ENCODE measurements at regions not wholly inside any gene's neighbourhood (a gene's known extent, or its start where the extent isn't known, plus 50 kb on each side); places are given as distances from the start of the nearest gene placed in this dataset.

DNA sequence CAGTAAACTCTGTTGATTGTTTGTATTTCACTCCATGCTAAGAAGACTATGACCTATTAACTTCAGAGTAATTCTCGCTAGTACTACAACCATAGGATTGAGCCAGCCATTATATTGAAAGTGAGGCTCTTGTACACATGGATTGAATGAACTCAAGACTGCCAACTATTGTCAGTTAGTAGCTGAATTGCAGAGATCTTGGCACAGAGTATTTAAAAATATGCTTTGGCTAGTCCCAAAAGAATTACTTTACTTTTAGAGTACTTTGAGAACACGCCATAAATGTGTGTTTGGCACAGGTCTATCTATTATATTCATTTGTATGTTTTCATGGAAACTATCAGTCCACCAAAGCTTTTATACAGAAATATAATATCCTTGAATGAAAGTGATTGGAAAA lies 226.7 kb upstream of the DCBLD2 start:
- TF ChIP-seq POLR2A (IDR thresholded peaks at IDR 0.05; ENCODE audit: low read depth, low read length) (no peak), POLR2AphosphoS5 (IDR thresholded peaks at IDR 0.05; ENCODE audit: low read depth, low read length) (no peak), TAF1 (IDR thresholded peaks at IDR 0.05; ENCODE audit: borderline replicate concordance, low read depth, low read length) (no peak)
- FAIRE-seq, result no peak
- DNase-seq (ENCODE audit: insufficient read length), result no peak

DNA sequence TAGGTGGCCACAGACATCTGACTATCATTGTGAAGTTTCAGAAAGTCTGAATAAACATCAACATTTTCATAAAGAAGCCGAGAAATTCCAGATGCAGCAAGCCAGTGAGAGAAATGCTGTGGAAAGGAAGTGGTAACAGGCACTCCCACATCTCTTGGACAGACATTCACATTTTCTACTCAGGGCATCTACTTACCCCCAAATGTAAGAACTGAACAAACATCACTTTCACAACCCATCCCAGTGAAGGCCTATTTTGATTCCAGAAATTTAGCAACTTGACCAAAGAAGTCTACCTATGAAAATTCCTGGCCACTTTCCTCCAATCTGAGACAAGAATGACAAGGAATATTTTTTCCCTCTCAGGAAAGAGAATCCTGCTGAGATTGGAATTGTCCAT lies 224.8 kb upstream of the DCBLD2 start:
- FAIRE-seq (no peak), DNase-seq (ENCODE audit: insufficient read length) (no peak)
- no peak for TF ChIP-seq POLR2AphosphoS5 (IDR thresholded peaks at IDR 0.05; ENCODE audit: low read depth, low read length)
- TF ChIP-seq TAF1 (IDR thresholded peaks at IDR 0.05; ENCODE audit: borderline replicate concordance, low read depth, low read length), result no peak
- no peak for TF ChIP-seq POLR2A (IDR thresholded peaks at IDR 0.05; ENCODE audit: low read depth, low read length)

DNA sequence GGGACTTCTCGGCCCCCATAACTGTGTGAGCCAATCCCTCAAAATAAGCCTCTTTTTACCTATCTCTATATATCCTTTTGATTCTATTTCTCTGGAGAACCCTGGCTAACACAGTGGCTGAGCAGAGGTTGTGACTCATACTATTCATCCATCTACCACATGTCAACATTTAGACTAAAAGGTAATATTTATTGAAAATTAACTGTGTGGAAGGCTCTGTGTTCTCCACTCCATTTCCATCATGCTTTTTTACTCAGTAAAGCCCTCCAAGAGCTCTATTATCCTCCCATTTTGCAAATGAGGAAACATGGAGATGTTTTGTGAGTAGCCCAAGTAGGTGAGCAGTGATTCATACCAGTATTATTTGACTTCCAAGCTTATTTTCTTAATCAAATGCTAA lies 217.9 kb upstream of the DCBLD2 start:
- FAIRE-seq (no peak), DNase-seq (ENCODE audit: insufficient read length) (no peak)
- no peak for TF ChIP-seq POLR2A (IDR thresholded peaks at IDR 0.05; ENCODE audit: low read depth, low read length)

DNA sequence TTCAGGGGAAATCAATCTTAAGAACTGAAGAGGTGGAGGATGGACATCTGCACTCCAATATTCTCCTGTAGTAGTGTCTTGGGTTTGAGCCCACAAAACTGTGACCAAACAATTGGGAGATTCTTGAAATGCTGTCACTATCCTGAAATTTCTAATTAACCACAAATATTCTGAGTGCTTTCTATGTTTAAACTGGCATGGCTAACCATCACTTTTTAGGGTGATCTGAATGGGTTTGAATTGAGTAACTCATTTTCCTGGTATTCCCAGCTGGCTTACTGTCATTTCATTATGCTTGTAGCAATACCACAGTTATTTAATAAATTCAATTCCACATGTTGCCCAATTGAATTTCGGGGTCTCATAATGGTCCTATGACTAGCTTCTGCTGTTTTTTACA lies 216.9 kb upstream of the DCBLD2 start:
- FAIRE-seq (no peak), DNase-seq (ENCODE audit: insufficient read length) (no peak)
- TF ChIP-seq POLR2A (IDR thresholded peaks at IDR 0.05; ENCODE audit: low read depth, low read length), result no peak

DNA sequence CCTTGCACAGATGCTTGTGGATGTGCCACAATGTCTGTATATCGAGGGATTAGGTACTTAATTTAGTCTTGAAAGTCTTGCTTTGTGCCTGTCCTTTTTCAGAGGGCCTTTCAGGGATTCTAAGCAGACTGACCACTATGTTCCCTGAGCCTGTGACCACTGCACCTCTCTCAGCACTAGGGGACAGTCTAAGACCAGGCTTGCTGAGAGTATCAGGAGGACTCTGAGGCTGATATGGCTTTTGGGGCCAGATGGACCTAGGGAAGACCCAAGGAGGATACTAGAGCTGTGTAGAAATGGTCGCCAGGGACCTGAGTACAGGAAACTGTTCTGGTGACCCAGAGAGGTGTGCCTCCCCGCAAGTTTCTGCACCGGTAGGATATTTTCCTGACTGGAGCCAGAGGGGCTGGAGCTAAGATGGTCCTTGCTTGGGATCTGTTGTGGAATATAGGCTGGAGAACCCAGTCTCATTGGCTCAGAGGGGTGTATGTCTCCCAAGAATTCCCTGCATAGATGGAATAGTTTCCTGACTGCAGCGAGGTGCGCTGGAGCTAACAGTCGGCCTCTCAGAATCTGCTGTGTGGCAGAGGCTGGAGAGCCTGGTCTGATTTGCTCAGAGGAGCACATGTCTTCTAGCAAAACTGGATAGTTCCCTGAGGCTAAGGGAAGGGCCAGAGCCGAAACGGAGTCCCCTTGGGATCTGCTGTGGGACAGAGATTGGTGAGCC lies 213.2 kb upstream of the DCBLD2 start:
- TF ChIP-seq POLR2A (IDR thresholded peaks at IDR 0.05; ENCODE audit: low read depth, low read length) (no peak), TAF1 (IDR thresholded peaks at IDR 0.05; ENCODE audit: borderline replicate concordance, low read depth, low read length) (no peak), POLR2AphosphoS5 (IDR thresholded peaks at IDR 0.05; ENCODE audit: low read depth, low read length) (no peak)
- DNase-seq (ENCODE audit: insufficient read length) (no peak), FAIRE-seq (no peak)

DNA sequence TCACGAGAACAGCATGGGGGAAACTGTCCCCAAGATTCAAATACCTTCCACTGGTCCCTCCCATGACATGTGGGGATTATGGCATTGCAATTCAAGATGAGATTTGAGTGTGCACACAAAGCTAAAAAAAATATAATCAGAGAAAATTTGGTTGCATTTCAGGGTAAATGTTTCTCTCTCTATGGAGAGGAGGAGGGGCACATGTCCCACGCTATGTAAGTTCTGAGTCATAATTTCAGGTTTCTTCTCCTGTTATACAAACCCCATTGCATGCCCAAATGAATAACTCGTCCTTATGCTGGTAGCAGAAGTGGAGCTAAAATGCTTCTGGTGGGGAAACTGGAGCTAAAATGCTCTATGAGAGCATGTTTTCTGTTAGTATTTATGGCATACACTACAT lies 209.7 kb upstream of the DCBLD2 start:
- no peak for TF ChIP-seq POLR2A (IDR thresholded peaks at IDR 0.05; ENCODE audit: low read depth, low read length)
- FAIRE-seq (peak; percentile 27), DNase-seq (ENCODE audit: insufficient read length) (no peak)

DNA sequence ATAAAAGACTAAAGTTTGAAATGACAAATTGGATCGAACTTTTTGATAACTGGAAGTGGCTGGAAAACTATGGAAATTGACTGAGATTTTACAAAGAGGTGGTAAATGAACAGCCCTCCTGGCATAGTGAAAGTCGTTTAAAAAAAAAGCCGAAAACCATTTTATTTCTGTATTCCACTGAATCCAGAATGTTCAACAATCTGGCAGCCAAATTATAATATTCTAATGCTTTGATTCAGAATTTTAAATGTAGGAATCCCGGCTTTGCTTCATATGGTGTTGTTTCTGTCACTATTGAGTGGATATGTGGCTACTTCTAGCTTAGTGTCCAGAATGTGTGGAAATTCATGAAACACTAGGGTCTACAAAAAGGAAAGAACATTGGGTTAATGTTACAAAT lies 208.9 kb upstream of the DCBLD2 start:
- TF ChIP-seq POLR2AphosphoS5 (IDR thresholded peaks at IDR 0.05; ENCODE audit: low read depth, low read length), result no peak
- no peak for TF ChIP-seq POLR2A (IDR thresholded peaks at IDR 0.05; ENCODE audit: low read depth, low read length)
- no peak for TF ChIP-seq TAF1 (IDR thresholded peaks at IDR 0.05; ENCODE audit: borderline replicate concordance, low read depth, low read length)
- DNase-seq (ENCODE audit: insufficient read length), result no peak
- FAIRE-seq, result peak; percentile 42

DNA sequence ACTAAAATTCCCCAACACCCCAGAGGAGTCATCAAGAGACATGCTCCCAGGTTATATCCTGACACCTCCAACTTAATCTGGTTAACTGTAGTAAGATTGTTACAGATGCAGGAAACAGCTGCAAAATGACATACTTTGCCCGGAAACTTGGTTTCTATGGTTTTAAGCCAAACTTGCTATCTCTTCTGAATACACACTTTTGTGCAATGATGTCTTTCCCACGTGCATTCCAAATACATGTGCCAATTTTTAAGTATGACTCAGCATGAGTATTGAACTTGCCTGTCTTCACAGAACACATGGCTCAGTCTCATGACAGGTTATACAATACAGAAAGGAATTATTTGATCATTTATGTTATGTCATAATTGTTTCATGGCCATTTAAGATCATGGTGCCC lies 207.0 kb upstream of the DCBLD2 start:
- DNase-seq (ENCODE audit: insufficient read length), result no peak
- no peak for TF ChIP-seq POLR2A (IDR thresholded peaks at IDR 0.05; ENCODE audit: low read depth, low read length)
- no peak for TF ChIP-seq TAF1 (IDR thresholded peaks at IDR 0.05; ENCODE audit: borderline replicate concordance, low read depth, low read length)
- FAIRE-seq, result peak; percentile 79

DNA sequence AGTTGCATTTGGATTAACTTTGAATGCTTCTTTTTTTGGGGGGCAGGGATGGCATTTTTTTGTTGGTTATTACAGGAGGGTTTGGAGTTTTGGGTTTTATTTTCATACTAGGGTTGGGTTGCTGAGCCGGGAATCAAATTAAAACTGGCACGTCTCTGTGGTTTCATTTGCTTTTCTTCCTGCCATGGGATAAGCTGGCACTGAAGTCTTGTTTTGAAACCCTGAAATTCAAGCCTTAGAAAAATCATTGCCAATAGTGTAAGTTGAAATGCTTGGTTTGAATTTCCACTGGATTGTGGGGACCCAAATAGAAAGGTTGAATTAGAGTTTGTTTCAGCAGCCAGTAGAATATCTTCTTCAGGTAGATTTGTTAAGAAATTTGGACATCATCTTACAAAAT lies 193.1 kb upstream of the DCBLD2 start:
- no peak for TF ChIP-seq POLR2AphosphoS5 (IDR thresholded peaks at IDR 0.05; ENCODE audit: low read depth, low read length)
- no peak for TF ChIP-seq TAF1 (IDR thresholded peaks at IDR 0.05; ENCODE audit: borderline replicate concordance, low read depth, low read length)
- no peak for TF ChIP-seq POLR2A (IDR thresholded peaks at IDR 0.05; ENCODE audit: low read depth, low read length)
- FAIRE-seq (no peak), DNase-seq (ENCODE audit: insufficient read length) (no peak)

DNA sequence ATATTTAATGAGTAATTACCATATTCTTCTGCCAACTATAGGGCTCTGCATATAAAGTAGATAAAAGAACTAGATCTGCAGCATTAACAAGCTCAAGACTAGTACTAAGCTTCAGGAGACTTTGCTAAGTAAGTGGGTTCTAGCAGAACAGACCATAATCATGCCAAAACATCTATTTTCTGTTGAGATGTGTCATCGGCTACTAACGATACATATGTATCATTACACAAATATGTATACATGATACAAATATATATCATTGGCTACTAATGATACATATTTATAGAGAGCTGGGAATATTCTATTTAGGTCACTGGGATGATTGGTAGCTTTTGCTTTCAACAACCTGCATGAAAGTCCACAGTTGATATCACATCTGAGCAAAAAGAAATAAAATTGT lies 185.8 kb upstream of the DCBLD2 start:
- no peak for TF ChIP-seq POLR2A (IDR thresholded peaks at IDR 0.05; ENCODE audit: low read depth, low read length)
- TF ChIP-seq TAF1 (IDR thresholded peaks at IDR 0.05; ENCODE audit: borderline replicate concordance, low read depth, low read length), result no peak
- FAIRE-seq (no peak), DNase-seq (ENCODE audit: insufficient read length) (no peak)

DNA sequence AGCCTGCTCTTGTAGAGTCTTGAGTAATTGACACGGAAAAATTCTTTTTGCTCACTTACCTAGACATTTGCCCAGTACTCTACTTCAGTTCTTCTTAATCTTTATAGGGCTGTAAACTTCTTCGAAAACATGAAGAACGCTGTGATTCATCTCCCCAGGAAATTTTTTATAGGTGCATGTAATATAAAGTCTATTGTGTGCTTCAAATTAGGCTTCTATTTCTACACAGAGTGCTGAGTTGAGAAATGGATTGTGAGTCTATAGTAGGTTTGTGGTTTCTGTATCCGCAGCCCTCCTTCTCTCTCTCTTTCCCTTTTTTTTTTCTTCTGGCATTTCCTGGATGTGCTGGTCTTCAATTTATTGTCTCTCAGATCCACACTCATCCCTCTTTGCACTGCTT lies 183.3 kb upstream of the DCBLD2 start:
- FAIRE-seq (no peak), DNase-seq (ENCODE audit: insufficient read length) (no peak)
- TF ChIP-seq POLR2A (IDR thresholded peaks at IDR 0.05; ENCODE audit: low read depth, low read length) (no peak), TAF1 (IDR thresholded peaks at IDR 0.05; ENCODE audit: borderline replicate concordance, low read depth, low read length) (no peak), POLR2AphosphoS5 (IDR thresholded peaks at IDR 0.05; ENCODE audit: low read depth, low read length) (no peak)

DNA sequence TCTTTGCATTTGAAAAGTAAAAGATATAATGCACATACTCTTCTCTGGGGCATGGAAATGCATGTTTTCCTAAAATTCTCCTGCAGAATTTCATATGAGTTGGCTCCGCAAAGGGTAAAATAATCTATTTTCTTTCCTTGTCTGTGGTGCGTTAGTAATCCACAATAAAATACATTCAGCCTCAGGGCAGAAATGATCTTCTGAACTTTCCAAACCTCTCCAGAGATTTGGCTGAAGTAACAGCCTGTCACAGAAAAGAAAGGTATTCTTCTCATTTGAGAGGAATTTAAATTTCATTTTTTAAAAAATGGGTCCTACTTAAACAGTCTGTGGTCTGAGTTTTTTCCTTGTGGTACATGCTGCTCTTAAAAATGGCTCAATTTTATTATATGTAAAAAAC lies 182.7 kb upstream of the DCBLD2 start:
- FAIRE-seq, result no peak

DNA sequence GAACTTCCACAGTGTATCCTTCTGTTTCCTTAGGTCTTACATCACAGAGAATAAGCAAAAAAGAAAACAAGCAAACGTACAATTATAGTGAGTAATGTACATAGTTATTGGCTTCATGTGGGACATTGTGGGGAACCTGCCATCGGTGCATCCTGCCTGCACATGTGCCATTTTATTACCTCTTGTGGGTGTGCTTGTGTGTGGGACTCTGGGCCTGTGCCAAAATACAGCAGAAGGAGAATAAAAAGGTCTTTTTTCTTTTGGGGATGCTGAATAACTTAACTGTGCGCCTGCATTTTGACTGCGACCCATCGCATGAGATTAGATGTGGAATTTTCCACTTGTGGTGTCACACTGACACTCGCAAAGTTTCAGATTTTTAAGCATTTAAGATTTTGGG lies 169.6 kb upstream of the DCBLD2 start:
- TF ChIP-seq TAF1 (IDR thresholded peaks at IDR 0.05; ENCODE audit: borderline replicate concordance, low read depth, low read length) (no peak), POLR2AphosphoS5 (IDR thresholded peaks at IDR 0.05; ENCODE audit: low read depth, low read length) (no peak), POLR2A (IDR thresholded peaks at IDR 0.05; ENCODE audit: low read depth, low read length) (no peak)
- FAIRE-seq (no peak), DNase-seq (ENCODE audit: insufficient read length) (no peak)

More for the DNA sequence above, 182.7 kb upstream of the DCBLD2 start:
- no peak for DNase-seq (ENCODE audit: insufficient read length)
- TF ChIP-seq POLR2AphosphoS5 (IDR thresholded peaks at IDR 0.05; ENCODE audit: low read depth, low read length), result no peak
- no peak for TF ChIP-seq TAF1 (IDR thresholded peaks at IDR 0.05; ENCODE audit: borderline replicate concordance, low read depth, low read length)
- TF ChIP-seq POLR2A (IDR thresholded peaks at IDR 0.05; ENCODE audit: low read depth, low read length), result no peak

Measured in GM12892 (cell line).